GM12873 (cell line): ENCODE measurements at regions not wholly inside any gene's neighbourhood (a gene's known extent, or its start where the extent isn't known, plus 50 kb on each side); places are given as distances from the start of the nearest gene placed in this dataset.

Experiments used
- CTCF ChIP-seq: IDR thresholded peaks from 2 replicates; pipeline ENCODE4 v1.5.1; 2012; ENCODE audit warnings: low read depth, mild to moderate bottlenecking, moderate library complexity, low read length, control low read depth; ENCODE audit not compliant: insufficient read depth; ENCODE audit errors: missing control alignments

GRCh38 chr4:11130195-11130970 is 298.3 kb downstream of the HS3ST1 start:
- no peak for TF ChIP-seq CTCF

- TF ChIP-seq CTCF = no peak
Observed at GRCh38 chr4:11120435-11120834, 308.3 kb downstream of the HS3ST1 start.

GRCh38 chr4:11119474-11119873 is 309.2 kb downstream of the HS3ST1 start:
- TF ChIP-seq CTCF = no peak

GRCh38 chr4:11118513-11118912 is 310.2 kb downstream of the HS3ST1 start:
- TF ChIP-seq CTCF = no peak

- TF ChIP-seq CTCF = no peak
Observed at GRCh38 chr4:11116940-11117339, 311.8 kb downstream of the HS3ST1 start.

- TF ChIP-seq CTCF = no peak
Observed at GRCh38 chr4:11111876-11112275, 316.8 kb downstream of the HS3ST1 start.

GRCh38 chr4:11111370-11111769 is 317.3 kb downstream of the HS3ST1 start:
- no peak for TF ChIP-seq CTCF

GRCh38 chr4:11106759-11107158 is 321.9 kb downstream of the HS3ST1 start:
- TF ChIP-seq CTCF = no peak
